HUDEP-2 (cell line): ENCODE measurements at regions not wholly inside any gene's neighbourhood (a gene's known extent, or its start where the extent isn't known, plus 50 kb on each side); places are given as distances from the start of the nearest gene placed in this dataset.
"Not testable (repeated sequence)": the region's sequence is repeated elsewhere in the genome, so short reads cannot be mapped to it uniquely, and the experiment has no call there.

Experiments
- DNase-seq, 76 experiments: peaks; one replicate each; lab custom pipeline; 2025; ENCODE audit not compliant: unreplicated experiment in 76 of 76; lab: John Stamatoyannopoulos, UW

- no peak for DNase-seq
Measured at GRCh38 chr2:595831-596592, 81.2 kb downstream of the TMEM18 start.

- DNase-seq: no peak
Measured at GRCh38 chr2:595141-595815, 81.9 kb downstream of the TMEM18 start.

- no peak for DNase-seq
Measured at GRCh38 chr2:594297-594949, 82.8 kb downstream of the TMEM18 start.

- no peak for DNase-seq
Measured at GRCh38 chr2:593356-594026, 83.7 kb downstream of the TMEM18 start.

GRCh38 chr2:592737-593136 lies 84.5 kb downstream of the TMEM18 start:
- DNase-seq: no peak

GRCh38 chr2:590214-591175 lies 86.7 kb downstream of the TMEM18 start:
- no peak for DNase-seq

GRCh38 chr2:589281-590130 lies 87.7 kb downstream of the TMEM18 start:
- no peak for DNase-seq

- DNase-seq: no peak
Measured at GRCh38 chr2:588074-588645, 89.0 kb downstream of the TMEM18 start.

GRCh38 chr2:587087-587960 lies 89.9 kb downstream of the TMEM18 start:
- DNase-seq: no peak

GRCh38 chr2:586641-587076 lies 90.5 kb downstream of the TMEM18 start:
- no peak for DNase-seq

- no peak for DNase-seq
Measured at GRCh38 chr2:584863-585823, 92.1 kb downstream of the TMEM18 start.

GRCh38 chr2:583666-584065 lies 93.5 kb downstream of the TMEM18 start:
- DNase-seq: no peak

- DNase-seq: no peak
Measured at GRCh38 chr2:582792-583528, 94.2 kb downstream of the TMEM18 start.

GRCh38 chr2:582289-582688 lies 94.9 kb downstream of the TMEM18 start:
- not testable (repeated sequence) for DNase-seq

GRCh38 chr2:579961-580360 lies 97.2 kb downstream of the TMEM18 start:
- no peak for DNase-seq

GRCh38 chr2:579351-579886 lies 97.8 kb downstream of the TMEM18 start:
- no peak for DNase-seq
